ENCODE measurements at regions not wholly inside any gene's neighbourhood (a gene's known extent, or its start where the extent isn't known, plus 50 kb on each side); places are given as distances from the start of the nearest gene placed in this dataset.
"Not testable (repeated sequence)": the region's sequence is repeated elsewhere in the genome, so short reads cannot be mapped to it uniquely, and the experiment has no call there.

GRCh38 chr2:228559774-228560415 is 378.4 kb upstream of the SPHKAP start:
- no peak for FAIRE-seq

- no peak for FAIRE-seq
These were observed 375.2 kb upstream of the SPHKAP start for GRCh38 chr2:228556717-228557116.

GRCh38 chr2:228549441-228550007 is 368.0 kb upstream of the SPHKAP start:
- FAIRE-seq = no peak

- no peak for FAIRE-seq
These were observed 366.7 kb upstream of the SPHKAP start for GRCh38 chr2:228548230-228548629.

GRCh38 chr2:228545748-228546145 is 364.3 kb upstream of the SPHKAP start:
- no peak for FAIRE-seq

- no peak for FAIRE-seq
These were observed 363.7 kb upstream of the SPHKAP start for GRCh38 chr2:228545041-228545747.

GRCh38 chr2:228543117-228543516 is 361.6 kb upstream of the SPHKAP start:
- FAIRE-seq = no peak

- no peak for FAIRE-seq
These were observed 360.8 kb upstream of the SPHKAP start for GRCh38 chr2:228542277-228542676.

- FAIRE-seq = no peak
These were observed 360.3 kb upstream of the SPHKAP start for GRCh38 chr2:228541789-228542188.

- no peak for FAIRE-seq
These were observed 359.5 kb upstream of the SPHKAP start for GRCh38 chr2:228540976-228541375.

GRCh38 chr2:228535396-228535795 is 353.9 kb upstream of the SPHKAP start:
- FAIRE-seq = peak; percentile 76

GRCh38 chr2:228533156-228533555 is 351.7 kb upstream of the SPHKAP start:
- no peak for FAIRE-seq

GRCh38 chr2:228532233-228532632 is 350.7 kb upstream of the SPHKAP start:
- no peak for FAIRE-seq

GRCh38 chr2:228527197-228527881 is 345.9 kb upstream of the SPHKAP start:
- FAIRE-seq = no peak

GRCh38 chr2:228526687-228527086 is 345.2 kb upstream of the SPHKAP start:
- FAIRE-seq = no peak

- no peak for FAIRE-seq
These were observed 341.5 kb upstream of the SPHKAP start for GRCh38 chr2:228522977-228523376.

- FAIRE-seq = no peak
These were observed 340.8 kb upstream of the SPHKAP start for GRCh38 chr2:228522276-228522675.

GRCh38 chr2:228519561-228519960 is 338.1 kb upstream of the SPHKAP start:
- no peak for FAIRE-seq

- FAIRE-seq = no peak
These were observed 334.5 kb upstream of the SPHKAP start for GRCh38 chr2:228516019-228516418.

GRCh38 chr2:228513480-228513879 is 332.0 kb upstream of the SPHKAP start:
- not testable (repeated sequence) for FAIRE-seq

GRCh38 chr2:228509021-228509420 is 327.5 kb upstream of the SPHKAP start:
- no peak for FAIRE-seq

GRCh38 chr2:228507870-228508269 is 326.4 kb upstream of the SPHKAP start:
- no peak for FAIRE-seq

GRCh38 chr2:228507231-228507824 is 325.8 kb upstream of the SPHKAP start:
- no peak for FAIRE-seq

All from G401.6 (cell line).